Lower leg skin (tissue), 4 donors: ENCODE measurements at regions not wholly inside any gene's neighbourhood (a gene's known extent, or its start where the extent isn't known, plus 50 kb on each side); places are given as distances from the start of the nearest gene placed in this dataset.

Experiments used
- DNase-seq, 2 donors: peaks; one replicate each; pipeline ENCODE4 v3.0.0-alpha.2; 2019; ENCODE audit warnings: low spot score in 2 of 2
- H3K4me3 ChIP-seq: fragments of 200-600 bp; sonication (generic); 2 replicates; pipeline ENCODE4 v1.5.1; 2017; ENCODE audit warnings: mild to moderate bottlenecking, low read depth; ENCODE audit not compliant: poor library complexity, severe bottlenecking
- POLR2A ChIP-seq, 2 donors: fragments of 450-650 bp; IDR thresholded peaks; one replicate each; pipeline ENCODE4 v1.6.1; 2016 to 2017; ENCODE audit warnings: antibody characterized with exemption in 2 of 2, mild to moderate bottlenecking in 1 of 2, moderate library complexity in 1 of 2
- WGBS, 2 donors: methylation state at CpG; one replicate each; pipeline ENCODE4 v1.1.5; 2018; 5-methylcytosine and 5-hydroxymethylcytosine counted together
- intact Hi-C: fragments of 100-400 bp; cut with DNase I; formaldehyde crosslinking; loops from one replicate; pipeline ENCODE4 v1.15.0; 2023; ENCODE audit warnings: low total_unique reads
- TF ChIP-seq, protein P1 (sequence below), 3 donors: fragments of 450-650 bp; IDR thresholded peaks; one replicate each; pipeline ENCODE4 v1.5.1; 2016; ENCODE audit warnings: antibody characterized with exemption in 3 of 3, mild to moderate bottlenecking in 3 of 3, moderate library complexity in 2 of 3

DNA sequence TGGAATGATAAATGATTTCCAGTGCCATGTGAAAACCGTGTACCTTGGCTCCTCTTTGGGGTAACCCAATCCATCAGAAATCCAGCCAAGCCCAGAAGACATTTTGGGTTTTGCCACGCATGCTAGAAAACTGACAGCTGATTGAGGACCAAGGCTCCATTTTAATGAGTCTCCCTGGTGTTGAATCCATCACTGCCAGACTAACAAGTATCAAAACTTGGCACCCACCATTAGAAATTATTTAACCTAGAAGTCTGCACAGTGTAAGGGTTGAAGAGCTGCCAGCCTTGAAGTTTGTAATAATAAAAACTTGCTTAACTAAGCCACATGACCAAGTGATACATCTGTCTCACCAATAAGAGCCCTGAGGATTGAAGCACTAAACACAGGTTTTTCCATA lies 369.9 kb downstream of the DNAH5 start:
- intact Hi-C loops = loop anchor here (1.0 kb wide), 1 partner anchor 45 kb away; no protein-coding TSS in a partner anchor
- 25 to 44% methylated on average over 2 of the region's 2 CpGs for WGBS, 2 donors
- no peak for DNase-seq

DNA sequence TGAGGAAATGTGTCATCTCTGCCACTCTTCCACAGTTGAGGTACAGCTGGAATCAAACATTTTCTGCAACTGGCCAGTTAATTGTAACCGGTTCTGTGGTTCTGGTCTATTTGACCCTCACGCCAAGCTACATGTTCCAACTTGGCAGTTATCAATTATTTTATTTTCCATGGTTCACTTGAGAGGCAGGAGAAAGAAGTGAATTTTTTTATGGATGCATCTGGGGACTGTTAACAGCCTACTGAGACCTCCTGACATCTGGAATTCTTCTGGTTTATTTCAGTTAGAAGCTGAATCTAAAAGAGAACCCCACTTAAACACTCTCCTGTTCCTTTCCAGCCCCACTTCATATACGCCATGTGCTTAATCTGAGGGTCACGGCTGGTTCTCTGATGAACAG lies 372.3 kb downstream of the DNAH5 start:
- DNase-seq = no peak
- WGBS, 2 donors = 63 to 75% methylated on average over 4 of the region's 4 CpGs
- H3K4me3 ChIP-seq = no peak overlapping the region
- intact Hi-C loops = no loop called here
- TF ChIP-seq POLR2A (IDR thresholded peaks at IDR 0.05) = no peak
- TF ChIP-seq, protein P1, sequence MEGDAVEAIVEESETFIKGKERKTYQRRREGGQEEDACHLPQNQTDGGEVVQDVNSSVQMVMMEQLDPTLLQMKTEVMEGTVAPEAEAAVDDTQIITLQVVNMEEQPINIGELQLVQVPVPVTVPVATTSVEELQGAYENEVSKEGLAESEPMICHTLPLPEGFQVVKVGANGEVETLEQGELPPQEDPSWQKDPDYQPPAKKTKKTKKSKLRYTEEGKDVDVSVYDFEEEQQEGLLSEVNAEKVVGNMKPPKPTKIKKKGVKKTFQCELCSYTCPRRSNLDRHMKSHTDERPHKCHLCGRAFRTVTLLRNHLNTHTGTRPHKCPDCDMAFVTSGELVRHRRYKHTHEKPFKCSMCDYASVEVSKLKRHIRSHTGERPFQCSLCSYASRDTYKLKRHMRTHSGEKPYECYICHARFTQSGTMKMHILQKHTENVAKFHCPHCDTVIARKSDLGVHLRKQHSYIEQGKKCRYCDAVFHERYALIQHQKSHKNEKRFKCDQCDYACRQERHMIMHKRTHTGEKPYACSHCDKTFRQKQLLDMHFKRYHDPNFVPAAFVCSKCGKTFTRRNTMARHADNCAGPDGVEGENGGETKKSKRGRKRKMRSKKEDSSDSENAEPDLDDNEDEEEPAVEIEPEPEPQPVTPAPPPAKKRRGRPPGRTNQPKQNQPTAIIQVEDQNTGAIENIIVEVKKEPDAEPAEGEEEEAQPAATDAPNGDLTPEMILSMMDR (IDR thresholded peaks at IDR 0.05) = no peak

More for the DNA sequence above, 369.9 kb downstream of the DNAH5 start:
- H3K4me3 ChIP-seq = no peak overlapping the region
- TF ChIP-seq, protein P1 (IDR thresholded peaks at IDR 0.05) = no peak

DNA sequence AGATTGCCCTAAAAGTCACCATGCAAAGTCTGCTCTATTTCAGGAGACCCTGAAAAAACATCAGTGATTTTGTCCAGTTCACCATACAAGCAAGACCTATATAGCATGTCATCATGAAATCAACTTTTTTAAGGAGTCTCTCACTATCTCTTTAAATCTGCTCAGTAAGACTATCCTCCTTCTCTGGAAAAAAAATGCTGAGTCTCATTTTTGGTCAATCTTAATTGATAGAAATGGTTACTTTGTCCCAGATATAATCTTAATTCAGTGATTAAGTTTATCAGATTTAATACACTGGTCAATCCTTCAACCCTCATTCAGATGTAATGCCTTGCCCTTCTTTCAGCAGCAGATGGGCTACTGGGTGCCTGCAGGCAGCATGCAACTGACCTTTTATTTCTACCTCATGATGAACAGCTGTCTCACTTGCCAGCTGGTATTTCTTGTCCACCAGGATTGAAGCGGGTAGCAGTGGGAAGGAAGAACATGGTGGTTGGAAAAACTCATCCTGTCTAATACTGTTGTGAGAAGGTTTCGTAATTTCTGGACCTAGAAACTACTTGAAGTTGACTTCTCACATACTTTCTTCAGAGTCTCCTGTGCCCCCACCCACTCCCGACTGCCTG lies 375.3 kb downstream of the DNAH5 start:
- WGBS, 2 donors = 92 to 95% methylated on average over 3 of the region's 3 CpGs
- TF ChIP-seq, protein P1 (IDR thresholded peaks at IDR 0.05) = no peak
- no peak for TF ChIP-seq POLR2A (IDR thresholded peaks at IDR 0.05)
- intact Hi-C loops = no loop called here
- H3K4me3 ChIP-seq = no peak overlapping the region
- no peak for DNase-seq

DNA sequence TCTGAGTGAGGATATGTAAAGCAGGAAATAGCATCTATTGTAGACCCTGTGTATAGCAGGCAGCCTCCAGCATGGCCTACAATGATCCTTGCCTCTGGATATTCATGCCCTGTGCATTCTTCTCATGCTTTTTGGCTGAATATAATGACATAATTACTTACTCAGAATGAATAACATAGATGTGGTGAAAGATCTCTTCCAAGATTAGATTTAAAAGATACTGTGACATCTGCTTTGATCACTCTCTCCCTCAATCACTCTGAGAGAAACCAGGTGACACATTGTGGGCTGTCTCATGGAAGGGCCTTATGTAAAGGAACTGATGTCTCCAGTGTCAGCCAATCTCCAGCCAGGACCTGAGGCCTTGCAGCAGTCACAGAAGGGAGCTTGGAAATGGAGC lies 376.7 kb downstream of the DNAH5 start:
- H3K4me3 ChIP-seq = no peak overlapping the region
- intact Hi-C loops = no loop called here
- TF ChIP-seq, protein P1 (IDR thresholded peaks at IDR 0.05) = no peak
- no peak for TF ChIP-seq POLR2A (IDR thresholded peaks at IDR 0.05)
- no peak for DNase-seq

DNA sequence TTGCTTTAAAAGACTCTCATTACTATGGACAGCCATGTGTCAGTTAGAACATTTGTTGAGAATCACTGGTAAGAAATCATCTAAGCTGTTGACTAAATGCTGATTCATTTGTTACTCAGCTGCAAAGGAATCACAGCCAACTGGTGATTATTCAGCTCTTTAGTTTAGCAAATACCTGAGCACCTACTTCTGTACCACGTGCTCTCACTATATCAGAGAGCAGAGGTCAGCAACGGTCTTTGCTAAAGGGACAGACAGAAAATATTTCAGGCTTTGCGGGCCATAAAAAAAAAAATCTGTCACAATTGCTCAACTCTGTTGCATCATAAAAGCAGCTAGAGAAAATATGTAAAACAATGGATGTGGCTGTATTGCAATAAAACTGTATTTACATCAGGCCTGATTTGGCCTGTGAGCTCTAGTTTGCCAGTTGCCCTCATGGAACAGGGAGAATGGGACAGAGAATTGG lies 377.6 kb downstream of the DNAH5 start:
- DNase-seq = no peak
- TF ChIP-seq, protein P1 (IDR thresholded peaks at IDR 0.05) = no peak
- TF ChIP-seq POLR2A (IDR thresholded peaks at IDR 0.05) = no peak
- no peak overlapping the region for H3K4me3 ChIP-seq
- WGBS, 2 donors = 70 to 74% methylated on average over 3 of the region's 3 CpGs
- intact Hi-C loops = no loop called here

DNA sequence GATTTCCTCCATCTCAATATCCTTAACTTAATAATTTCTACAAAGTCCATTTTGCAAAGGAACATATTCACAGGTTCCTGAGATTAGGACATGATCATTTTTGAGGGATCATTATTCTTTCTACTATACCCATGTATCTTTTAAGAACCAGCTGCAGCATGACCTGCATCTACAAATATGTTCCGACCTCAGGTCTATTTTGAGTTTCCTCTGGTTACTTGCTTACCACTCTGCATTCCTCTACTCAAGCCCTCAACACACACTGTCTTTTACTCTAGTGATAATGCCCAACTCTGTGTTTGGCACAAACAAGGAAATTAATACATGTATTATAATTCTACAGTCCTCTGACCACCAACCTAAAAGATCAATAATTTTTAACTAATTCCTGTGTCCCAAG lies 386.1 kb downstream of the DNAH5 start:
- TF ChIP-seq, protein P1 (IDR thresholded peaks at IDR 0.05) = no peak
- TF ChIP-seq POLR2A (IDR thresholded peaks at IDR 0.05) = no peak
- intact Hi-C loops = no loop called here
- DNase-seq = no peak
- no peak overlapping the region for H3K4me3 ChIP-seq
- WGBS, 2 donors = 71 to 94% methylated on average over 1 of the region's 1 CpG
